SK-N-MC (cell line): ENCODE measurements at regions not wholly inside any gene's neighbourhood (a gene's known extent, or its start where the extent isn't known, plus 50 kb on each side); places are given as distances from the start of the nearest gene placed in this dataset.

ENCODE experiments used
- EZH2 ChIP-seq: fragments of 200-600 bp; sonication (generic); IDR thresholded peaks from one replicate; pipeline ENCODE4 v1.6.1; 2017; ENCODE audit warnings: antibody characterized with exemption
- POLR2AphosphoS5 ChIP-seq: IDR thresholded peaks from 2 replicates; pipeline ENCODE4 v1.6.1; 2012; ENCODE audit warnings: mild to moderate bottlenecking, low read depth, low read length, borderline replicate concordance

DNA sequence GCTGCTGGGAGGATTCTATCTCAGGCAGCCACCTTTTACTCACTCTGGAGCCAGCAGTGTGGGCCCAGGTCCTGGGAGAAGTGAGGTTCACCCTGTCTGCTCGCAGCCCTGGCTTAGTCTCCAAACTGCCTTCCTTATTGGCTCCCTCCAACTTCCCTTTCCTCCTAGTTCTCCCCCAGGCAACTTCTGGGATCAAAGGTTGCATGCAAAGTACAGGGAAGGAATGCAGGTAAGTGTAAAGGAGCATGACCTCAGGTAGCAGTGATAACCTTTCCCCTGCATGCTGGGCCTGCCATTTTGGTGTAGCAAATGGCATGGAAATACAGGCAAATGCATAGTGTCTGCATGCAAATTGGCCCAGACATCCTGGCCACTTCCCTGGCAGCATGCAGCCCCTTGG is 53.8 kb upstream of the ARAP3 start:
- TF ChIP-seq EZH2: no peak
- no peak for TF ChIP-seq POLR2AphosphoS5
